ENCODE measurements at regions not wholly inside any gene's neighbourhood (a gene's known extent, or its start where the extent isn't known, plus 50 kb on each side); places are given as distances from the start of the nearest gene placed in this dataset.

DNA sequence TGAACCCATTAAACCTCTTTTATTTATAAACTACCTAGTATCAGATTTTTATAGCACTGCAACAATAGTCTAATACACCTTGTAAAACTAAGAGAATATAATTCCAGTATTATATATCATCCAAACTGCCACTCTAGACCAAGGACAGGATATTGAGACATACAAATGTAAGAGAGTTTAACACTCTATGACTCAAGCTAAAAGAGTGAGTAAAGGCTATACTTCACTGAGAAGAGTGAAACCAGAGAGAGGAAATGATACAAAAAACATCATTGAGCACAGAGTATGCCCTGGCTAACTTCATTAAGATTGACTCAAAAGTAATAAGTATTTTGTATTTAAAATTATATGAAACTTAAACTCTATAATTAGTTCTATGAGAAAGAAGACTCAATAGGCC lies 1951.9 kb upstream of the SEL1L start:
- ATAC-seq (no peak), DNase-seq (ENCODE audit: low spot score) (no peak)
- no peak overlapping the region for H3K27ac Mint-ChIP-seq
- H3K27me3 ChIP-seq (ENCODE audit: insufficient read depth) = no peaks in the 10 kb centered on the region
- H3K4me3 Mint-ChIP-seq = no peak overlapping the region
- no peak overlapping the region for H2AFZ ChIP-seq
- TF ChIP-seq, protein P1, sequence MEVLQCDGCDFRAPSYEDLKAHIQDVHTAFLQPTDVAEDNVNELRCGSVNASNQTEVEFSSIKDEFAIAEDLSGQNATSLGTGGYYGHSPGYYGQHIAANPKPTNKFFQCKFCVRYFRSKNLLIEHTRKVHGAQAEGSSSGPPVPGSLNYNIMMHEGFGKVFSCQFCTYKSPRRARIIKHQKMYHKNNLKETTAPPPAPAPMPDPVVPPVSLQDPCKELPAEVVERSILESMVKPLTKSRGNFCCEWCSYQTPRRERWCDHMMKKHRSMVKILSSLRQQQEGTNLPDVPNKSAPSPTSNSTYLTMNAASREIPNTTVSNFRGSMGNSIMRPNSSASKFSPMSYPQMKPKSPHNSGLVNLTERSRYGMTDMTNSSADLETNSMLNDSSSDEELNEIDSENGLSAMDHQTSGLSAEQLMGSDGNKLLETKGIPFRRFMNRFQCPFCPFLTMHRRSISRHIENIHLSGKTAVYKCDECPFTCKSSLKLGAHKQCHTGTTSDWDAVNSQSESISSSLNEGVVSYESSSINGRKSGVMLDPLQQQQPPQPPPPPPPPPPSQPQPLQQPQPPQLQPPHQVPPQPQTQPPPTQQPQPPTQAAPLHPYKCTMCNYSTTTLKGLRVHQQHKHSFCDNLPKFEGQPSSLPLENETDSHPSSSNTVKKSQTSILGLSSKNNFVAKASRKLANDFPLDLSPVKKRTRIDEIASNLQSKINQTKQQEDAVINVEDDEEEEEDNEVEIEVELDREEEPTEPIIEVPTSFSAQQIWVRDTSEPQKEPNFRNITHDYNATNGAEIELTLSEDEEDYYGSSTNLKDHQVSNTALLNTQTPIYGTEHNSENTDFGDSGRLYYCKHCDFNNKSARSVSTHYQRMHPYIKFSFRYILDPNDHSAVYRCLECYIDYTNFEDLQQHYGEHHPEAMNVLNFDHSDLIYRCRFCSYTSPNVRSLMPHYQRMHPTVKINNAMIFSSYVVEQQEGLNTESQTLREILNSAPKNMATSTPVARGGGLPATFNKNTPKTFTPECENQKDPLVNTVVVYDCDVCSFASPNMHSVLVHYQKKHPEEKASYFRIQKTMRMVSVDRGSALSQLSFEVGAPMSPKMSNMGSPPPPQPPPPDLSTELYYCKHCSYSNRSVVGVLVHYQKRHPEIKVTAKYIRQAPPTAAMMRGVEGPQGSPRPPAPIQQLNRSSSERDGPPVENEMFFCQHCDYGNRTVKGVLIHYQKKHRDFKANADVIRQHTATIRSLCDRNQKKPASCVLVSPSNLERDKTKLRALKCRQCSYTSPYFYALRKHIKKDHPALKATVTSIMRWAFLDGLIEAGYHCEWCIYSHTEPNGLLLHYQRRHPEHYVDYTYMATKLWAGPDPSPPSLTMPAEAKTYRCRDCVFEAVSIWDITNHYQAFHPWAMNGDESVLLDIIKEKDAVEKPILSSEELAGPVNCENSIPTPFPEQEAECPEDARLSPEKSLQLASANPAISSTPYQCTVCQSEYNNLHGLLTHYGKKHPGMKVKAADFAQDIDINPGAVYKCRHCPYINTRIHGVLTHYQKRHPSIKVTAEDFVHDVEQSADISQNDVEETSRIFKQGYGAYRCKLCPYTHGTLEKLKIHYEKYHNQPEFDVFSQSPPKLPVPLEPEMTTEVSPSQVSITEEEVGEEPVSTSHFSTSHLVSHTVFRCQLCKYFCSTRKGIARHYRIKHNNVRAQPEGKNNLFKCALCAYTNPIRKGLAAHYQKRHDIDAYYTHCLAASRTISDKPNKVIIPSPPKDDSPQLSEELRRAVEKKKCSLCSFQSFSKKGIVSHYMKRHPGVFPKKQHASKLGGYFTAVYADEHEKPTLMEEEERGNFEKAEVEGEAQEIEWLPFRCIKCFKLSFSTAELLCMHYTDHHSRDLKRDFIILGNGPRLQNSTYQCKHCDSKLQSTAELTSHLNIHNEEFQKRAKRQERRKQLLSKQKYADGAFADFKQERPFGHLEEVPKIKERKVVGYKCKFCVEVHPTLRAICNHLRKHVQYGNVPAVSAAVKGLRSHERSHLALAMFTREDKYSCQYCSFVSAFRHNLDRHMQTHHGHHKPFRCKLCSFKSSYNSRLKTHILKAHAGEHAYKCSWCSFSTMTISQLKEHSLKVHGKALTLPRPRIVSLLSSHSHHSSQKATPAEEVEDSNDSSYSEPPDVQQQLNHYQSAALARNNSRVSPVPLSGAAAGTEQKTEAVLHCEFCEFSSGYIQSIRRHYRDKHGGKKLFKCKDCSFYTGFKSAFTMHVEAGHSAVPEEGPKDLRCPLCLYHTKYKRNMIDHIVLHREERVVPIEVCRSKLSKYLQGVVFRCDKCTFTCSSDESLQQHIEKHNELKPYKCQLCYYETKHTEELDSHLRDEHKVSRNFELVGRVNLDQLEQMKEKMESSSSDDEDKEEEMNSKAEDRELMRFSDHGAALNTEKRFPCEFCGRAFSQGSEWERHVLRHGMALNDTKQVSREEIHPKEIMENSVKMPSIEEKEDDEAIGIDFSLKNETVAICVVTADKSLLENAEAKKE (CRISPR knock-in tag; IDR thresholded peaks at IDR 0.05) = no peak
- TF ChIP-seq POLR2AphosphoS5 (IDR thresholded peaks at IDR 0.05; ENCODE audit: low read depth) (no peak), STAT1 (IDR thresholded peaks at IDR 0.05; ENCODE audit: unreplicated experiment) (no peak), EZH2phosphoT487 (IDR thresholded peaks at IDR 0.05; ENCODE audit: unreplicated experiment) (no peak), JUNB (IDR thresholded peaks at IDR 0.05; ENCODE audit: unreplicated experiment) (no peak), ZNF114 (CRISPR knock-in tag; IDR thresholded peaks at IDR 0.05) (no peak), ZNF331 (CRISPR knock-in tag; IDR thresholded peaks at IDR 0.05; ENCODE audit: low read depth) (no peak)
- TF ChIP-seq, protein P2, sequence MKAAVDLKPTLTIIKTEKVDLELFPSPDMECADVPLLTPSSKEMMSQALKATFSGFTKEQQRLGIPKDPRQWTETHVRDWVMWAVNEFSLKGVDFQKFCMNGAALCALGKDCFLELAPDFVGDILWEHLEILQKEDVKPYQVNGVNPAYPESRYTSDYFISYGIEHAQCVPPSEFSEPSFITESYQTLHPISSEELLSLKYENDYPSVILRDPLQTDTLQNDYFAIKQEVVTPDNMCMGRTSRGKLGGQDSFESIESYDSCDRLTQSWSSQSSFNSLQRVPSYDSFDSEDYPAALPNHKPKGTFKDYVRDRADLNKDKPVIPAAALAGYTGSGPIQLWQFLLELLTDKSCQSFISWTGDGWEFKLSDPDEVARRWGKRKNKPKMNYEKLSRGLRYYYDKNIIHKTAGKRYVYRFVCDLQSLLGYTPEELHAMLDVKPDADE (IDR thresholded peaks at IDR 0.05) = no peak
- TF ChIP-seq, protein P3, sequence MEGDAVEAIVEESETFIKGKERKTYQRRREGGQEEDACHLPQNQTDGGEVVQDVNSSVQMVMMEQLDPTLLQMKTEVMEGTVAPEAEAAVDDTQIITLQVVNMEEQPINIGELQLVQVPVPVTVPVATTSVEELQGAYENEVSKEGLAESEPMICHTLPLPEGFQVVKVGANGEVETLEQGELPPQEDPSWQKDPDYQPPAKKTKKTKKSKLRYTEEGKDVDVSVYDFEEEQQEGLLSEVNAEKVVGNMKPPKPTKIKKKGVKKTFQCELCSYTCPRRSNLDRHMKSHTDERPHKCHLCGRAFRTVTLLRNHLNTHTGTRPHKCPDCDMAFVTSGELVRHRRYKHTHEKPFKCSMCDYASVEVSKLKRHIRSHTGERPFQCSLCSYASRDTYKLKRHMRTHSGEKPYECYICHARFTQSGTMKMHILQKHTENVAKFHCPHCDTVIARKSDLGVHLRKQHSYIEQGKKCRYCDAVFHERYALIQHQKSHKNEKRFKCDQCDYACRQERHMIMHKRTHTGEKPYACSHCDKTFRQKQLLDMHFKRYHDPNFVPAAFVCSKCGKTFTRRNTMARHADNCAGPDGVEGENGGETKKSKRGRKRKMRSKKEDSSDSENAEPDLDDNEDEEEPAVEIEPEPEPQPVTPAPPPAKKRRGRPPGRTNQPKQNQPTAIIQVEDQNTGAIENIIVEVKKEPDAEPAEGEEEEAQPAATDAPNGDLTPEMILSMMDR (conservative IDR thresholded peaks at IDR 0.05; ENCODE audit: low read depth in 2 of 2) = no peak
- no peaks in the 10 kb centered on the region for H3K79me2 ChIP-seq (replicated peaks; ENCODE audit: insufficient read depth)
- H3K4me1 ChIP-seq (ENCODE audit: insufficient read depth) = no peaks in the 10 kb centered on the region
- H3K9me2 ChIP-seq (ENCODE audit: insufficient read depth) = no peaks in the 10 kb centered on the region
- no peaks in the 10 kb centered on the region for H3F3A ChIP-seq (replicated peaks; ENCODE audit: low read depth)
- H3K4me3 ChIP-seq = no peak overlapping the region
- H3K36me3 ChIP-seq (ENCODE audit: insufficient read depth) = no peaks in the 10 kb centered on the region
- H3K4me2 ChIP-seq = no peak overlapping the region
- no peaks in the 10 kb centered on the region for H3K9me3 Mint-ChIP-seq
- peaks cover 2% of the 10 kb centered on the region for H3K27me3 Mint-ChIP-seq (ENCODE audit: insufficient read depth, low read depth, poor library complexity)
- H3K4me1 Mint-ChIP-seq = no peaks in the 10 kb centered on the region; the same call in 2 of the 3 replicates
- H4K20me1 ChIP-seq (replicated peaks; ENCODE audit: insufficient read depth) = no peaks in the 10 kb centered on the region
- H3K27ac ChIP-seq (ENCODE audit: low read depth) = no peak overlapping the region
- H3K36me3 Mint-ChIP-seq (ENCODE audit: low read depth) = no peaks in the 10 kb centered on the region

Data from GM23338 (cell line).